GM18520 (cell line): ENCODE measurements at regions not wholly inside any gene's neighbourhood (a gene's known extent, or its start where the extent isn't known, plus 50 kb on each side); places are given as distances from the start of the nearest gene placed in this dataset.
"Not testable (repeated sequence)": the region's sequence is repeated elsewhere in the genome, so short reads cannot be mapped to it uniquely, and the experiment has no call there.

ENCODE experiments used
- ATAC-seq: cut with Tn5 transposase; IDR thresholded peaks from one replicate; pipeline ENCODE4 v1.9.1; 2021; ENCODE audit not compliant: unreplicated experiment

GRCh38 chr11:116667318-116667717, 105.5 kb downstream of the BUD13 start:
- ATAC-seq: not testable (repeated sequence)

GRCh38 chr11:116666673-116667249, 106.0 kb downstream of the BUD13 start:
- ATAC-seq: not testable (repeated sequence)

- no peak for ATAC-seq
These were observed 107.3 kb downstream of the BUD13 start for GRCh38 chr11:116665523-116665922.

GRCh38 chr11:116661056-116661455, 111.7 kb downstream of the BUD13 start:
- no peak for ATAC-seq

- no peak for ATAC-seq
These were observed 112.8 kb downstream of the BUD13 start for GRCh38 chr11:116660011-116660410.

GRCh38 chr11:116658876-116659535, 113.8 kb downstream of the BUD13 start:
- ATAC-seq: no peak

GRCh38 chr11:116657842-116658825, 114.7 kb downstream of the BUD13 start:
- no peak for ATAC-seq

- ATAC-seq: no peak
These were observed 116.8 kb downstream of the BUD13 start for GRCh38 chr11:116656011-116656410.

- ATAC-seq: no peak
These were observed 118.3 kb downstream of the BUD13 start for GRCh38 chr11:116654526-116654925.

- no peak for ATAC-seq
These were observed 119.6 kb downstream of the BUD13 start for GRCh38 chr11:116653206-116653605.

GRCh38 chr11:116651737-116652237, 121.0 kb downstream of the BUD13 start:
- ATAC-seq: no peak

GRCh38 chr11:116651098-116651736, 121.6 kb downstream of the BUD13 start:
- ATAC-seq: no peak

- ATAC-seq: no peak
These were observed 122.7 kb downstream of the BUD13 start for GRCh38 chr11:116650052-116650451.

- ATAC-seq: no peak
These were observed 123.5 kb downstream of the BUD13 start for GRCh38 chr11:116649268-116649667.

GRCh38 chr11:116648247-116649174, 124.3 kb downstream of the BUD13 start:
- no peak for ATAC-seq

GRCh38 chr11:116647305-116648080, 125.3 kb downstream of the BUD13 start:
- no peak for ATAC-seq

GRCh38 chr11:116646191-116646590, 126.6 kb downstream of the BUD13 start:
- ATAC-seq: no peak

GRCh38 chr11:116644941-116645305, 127.9 kb downstream of the BUD13 start:
- ATAC-seq: no peak
